ENCODE measurements at regions not wholly inside any gene's neighbourhood (a gene's known extent, or its start where the extent isn't known, plus 50 kb on each side); places are given as distances from the start of the nearest gene placed in this dataset.

- TF ChIP-seq POLR2AphosphoS5 (IDR thresholded peaks at IDR 0.05; ENCODE audit: low read depth, low read length) (no peak), TAF1 (IDR thresholded peaks at IDR 0.05; ENCODE audit: borderline replicate concordance, insufficient read depth, low read length) (no peak), FOXP2 (optimal IDR thresholded peaks at IDR 0.05; ENCODE audit: borderline replicate concordance, extremely low read depth, extremely low read length, insufficient read depth) (no peak), SIN3A (IDR thresholded peaks at IDR 0.05; ENCODE audit: borderline replicate concordance, insufficient read depth, low read length) (no peak), REST (IDR thresholded peaks at IDR 0.05; ENCODE audit: insufficient read depth in 1 of 2, low read depth in 2 of 2, low read length in 2 of 2) (no peak)
Measured at GRCh38 chr2:116988303-116988702, 826.2 kb upstream of the DDX18 start.

Data from PFSK-1 (cell line).